ENCODE measurements at regions not wholly inside any gene's neighbourhood (a gene's known extent, or its start where the extent isn't known, plus 50 kb on each side); places are given as distances from the start of the nearest gene placed in this dataset.

DNA sequence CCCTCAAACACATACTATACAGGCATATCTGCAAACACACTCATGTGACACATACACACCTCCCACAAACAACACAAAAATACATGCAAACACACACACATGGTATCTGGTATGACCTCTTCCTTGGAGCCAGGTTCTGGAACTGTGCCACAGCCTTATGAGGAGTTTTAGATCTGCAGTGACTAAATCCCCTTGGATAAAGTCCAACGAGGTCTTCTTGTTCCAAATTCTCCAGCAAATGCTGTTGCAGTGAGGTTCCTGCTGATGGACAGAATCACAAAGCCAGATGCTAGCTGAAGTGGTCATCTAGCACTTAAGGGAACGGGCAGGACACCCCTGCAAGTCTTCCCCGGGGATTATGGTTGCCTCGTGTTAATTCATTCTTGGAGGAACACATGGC is 54.5 kb upstream of the DAPL1 start:
- no peak overlapping the region for H3K27ac ChIP-seq (ENCODE audit: low read length)
- H3K27me3 ChIP-seq (replicated peaks in 1 of 2; ENCODE audit: control insufficient read depth in 2 of 2, extremely low read depth in 1 of 2, insufficient read depth in 2 of 2, low read length in 1 of 2): peaks cover 0 to 8% of the 10 kb centered on the region in 2 experiments
- ChIA-PET CTCF (interaction anchor here (0.7 kb wide), 2 partner anchors 79 to 740 kb away, joined by 4 to 7 read pairs; no protein-coding TSS in a partner anchor), POLR2A (no interaction called here)
- WGBS (ENCODE audit: insufficient coverage): 54% methylated on average over 2 of the region's 4 CpGs
- ATAC-seq (replicated peaks in 1 of 4) (no peak), DNase-seq (no peak)
- Mint-ChIP-seq H3K4me1 (no peaks in the 10 kb centered on the region), H3K36me3 (no peaks in the 10 kb centered on the region), H3K27ac (no peak overlapping the region), H3K27me3 (peaks cover 8 to 11% of the 10 kb centered on the region in 2 donors), H3K4me3 (no peak overlapping the region), H3K9me3 (no peaks in the 10 kb centered on the region)
- no peaks in the 10 kb centered on the region for H3K36me3 ChIP-seq (ENCODE audit: control insufficient read depth in 2 of 2, extremely low read depth in 1 of 2, insufficient read depth in 1 of 2, low read length in 1 of 2)
- no peak overlapping the region for H3K4me3 ChIP-seq (ENCODE audit: control insufficient read depth in 1 of 2, extremely low read depth in 1 of 2, low read length in 1 of 2)
- no peaks in the 10 kb centered on the region for H3K9me3 ChIP-seq
- H3K4me1 ChIP-seq (ENCODE audit: control insufficient read depth in 1 of 2, extremely low read depth in 1 of 2, insufficient read depth in 2 of 2, low read length in 2 of 2): no peaks in the 10 kb centered on the region

DNA sequence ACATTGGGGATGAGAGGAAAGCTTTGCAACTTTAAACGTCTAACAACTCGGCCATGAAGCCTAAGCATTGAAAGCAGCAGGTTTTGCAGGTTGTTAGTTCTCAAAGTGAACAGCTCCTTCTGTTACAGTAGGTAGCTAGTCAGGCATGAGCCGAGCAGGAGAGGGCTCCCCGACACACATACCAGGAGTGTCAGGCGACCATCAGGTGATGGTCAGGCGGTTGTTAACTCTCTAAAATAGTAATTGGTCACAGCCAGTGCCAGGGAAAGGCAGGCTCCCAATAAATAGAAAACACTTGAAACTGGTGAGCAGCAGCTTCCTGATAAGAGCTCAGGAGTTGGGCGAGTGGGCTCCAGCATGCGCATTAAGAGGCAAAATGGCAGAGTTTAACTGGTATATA is 53.5 kb upstream of the DAPL1 start:
- Mint-ChIP-seq H3K4me1 (no peaks in the 10 kb centered on the region), H3K27ac (no peak overlapping the region), H3K4me3 (no peak overlapping the region), H3K27me3 (peaks cover 4 to 17% of the 10 kb centered on the region in 2 donors), H3K36me3 (no peaks in the 10 kb centered on the region), H3K9me3 (no peaks in the 10 kb centered on the region)
- ChIA-PET POLR2A (no interaction called here), CTCF (interaction anchor here in 1 of 2 donors (0.9 to 1.5 kb wide), 2 partner anchors 707 to 717 kb away, joined by 3 to 4 read pairs; no protein-coding TSS in a partner anchor)
- no peak overlapping the region for H3K27ac ChIP-seq (ENCODE audit: low read length)
- H3K36me3 ChIP-seq (ENCODE audit: control insufficient read depth in 2 of 2, extremely low read depth in 1 of 2, insufficient read depth in 1 of 2, low read length in 1 of 2): no peaks in the 10 kb centered on the region
- peaks cover 0 to 11% of the 10 kb centered on the region in 2 experiments for H3K27me3 ChIP-seq (replicated peaks in 1 of 2; ENCODE audit: control insufficient read depth in 2 of 2, extremely low read depth in 1 of 2, insufficient read depth in 2 of 2, low read length in 1 of 2)
- no peaks in the 10 kb centered on the region for H3K9me3 ChIP-seq
- DNase-seq (no peak), ATAC-seq (replicated peaks in 1 of 4) (no peak)
- no peaks in the 10 kb centered on the region for H3K4me1 ChIP-seq (ENCODE audit: control insufficient read depth in 1 of 2, extremely low read depth in 1 of 2, insufficient read depth in 2 of 2, low read length in 2 of 2)
- no peak overlapping the region for H3K4me3 ChIP-seq (ENCODE audit: control insufficient read depth in 1 of 2, extremely low read depth in 1 of 2, low read length in 1 of 2)
- WGBS (ENCODE audit: insufficient coverage): 82% methylated on average over 7 of the region's 8 CpGs

DNA sequence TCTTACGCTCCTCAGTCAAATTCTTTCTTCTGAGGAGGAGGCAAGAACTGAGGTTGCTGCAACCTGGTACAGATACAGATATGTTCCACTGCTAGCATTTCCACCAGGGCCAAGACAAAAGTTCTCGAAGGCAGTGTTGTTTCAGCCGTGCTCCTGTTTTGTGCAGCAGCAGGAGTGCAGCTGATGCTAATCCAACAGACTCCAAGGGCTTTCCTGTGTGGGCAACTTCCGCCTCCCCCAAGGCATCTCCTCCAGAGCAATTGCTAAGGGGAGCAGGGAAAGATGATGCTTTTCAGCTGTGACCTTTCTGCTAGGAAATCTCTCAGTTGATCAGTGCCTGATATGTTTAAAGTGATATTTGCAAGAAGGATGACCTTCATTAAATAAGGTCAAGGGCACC is 52.6 kb upstream of the DAPL1 start:
- ChIA-PET CTCF (interaction anchor here (0.6 to 2.2 kb wide), 3 partner anchors 11 to 708 kb away, joined by 3 to 11 read pairs (median 3); no protein-coding TSS in a partner anchor), POLR2A (interaction anchor here in 1 of 2 donors (0.6 kb wide), 1 partner anchor 291 kb away, joined by 3 read pairs; no protein-coding TSS in a partner anchor)
- no peak for DNase-seq
- no peaks in the 10 kb centered on the region for H3K36me3 ChIP-seq (ENCODE audit: control insufficient read depth in 2 of 2, extremely low read depth in 1 of 2, insufficient read depth in 1 of 2, low read length in 1 of 2)
- no peaks in the 10 kb centered on the region for H3K4me1 ChIP-seq (ENCODE audit: control insufficient read depth in 1 of 2, extremely low read depth in 1 of 2, insufficient read depth in 2 of 2, low read length in 2 of 2)
- no peak overlapping the region for H3K27ac Mint-ChIP-seq
- no peak overlapping the region for H3K4me3 ChIP-seq (ENCODE audit: control insufficient read depth in 1 of 2, extremely low read depth in 1 of 2, low read length in 1 of 2)
- no peaks in the 10 kb centered on the region for H3K9me3 Mint-ChIP-seq
- no peak for ATAC-seq (replicated peaks in 1 of 4)
- H3K4me3 Mint-ChIP-seq: no peak overlapping the region
- peaks cover 9 to 21% of the 10 kb centered on the region in 2 donors for H3K27me3 Mint-ChIP-seq
- peaks cover 0 to 11% of the 10 kb centered on the region in 2 experiments for H3K27me3 ChIP-seq (replicated peaks in 1 of 2; ENCODE audit: control insufficient read depth in 2 of 2, extremely low read depth in 1 of 2, insufficient read depth in 2 of 2, low read length in 1 of 2)
- H3K9me3 ChIP-seq: no peaks in the 10 kb centered on the region
- 88% methylated on average over 3 of the region's 4 CpGs for WGBS (ENCODE audit: insufficient coverage)
- no peaks in the 10 kb centered on the region for H3K4me1 Mint-ChIP-seq
- H3K36me3 Mint-ChIP-seq: no peaks in the 10 kb centered on the region
- no peak overlapping the region for H3K27ac ChIP-seq (ENCODE audit: low read length)

DNA sequence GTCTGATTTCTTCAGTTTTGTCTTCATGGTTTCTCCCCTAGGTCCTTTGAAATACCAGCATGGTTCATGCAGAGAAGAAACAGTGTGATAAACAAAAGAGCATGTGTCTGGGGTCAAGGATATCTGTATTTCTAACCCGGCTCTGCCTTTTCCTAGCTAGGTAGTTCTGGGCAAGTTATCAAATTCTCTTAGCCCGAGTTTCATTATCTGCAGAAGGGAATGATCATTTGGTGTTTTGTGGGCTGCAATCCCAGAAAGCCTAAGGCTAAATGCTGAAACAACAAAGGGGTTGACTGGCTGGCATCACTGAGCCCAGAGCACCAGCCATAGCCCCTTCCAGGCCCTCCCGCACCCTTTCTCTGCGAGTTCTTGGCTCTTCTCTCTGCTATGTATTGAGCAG is 51.7 kb upstream of the DAPL1 start:
- Histone ChIP-seq H3K27me3 (replicated peaks in 1 of 2; ENCODE audit: control insufficient read depth in 2 of 2, extremely low read depth in 1 of 2, insufficient read depth in 2 of 2, low read length in 1 of 2) (peaks cover 0 to 8% of the 10 kb centered on the region in 2 experiments), H3K9me3 (no peaks in the 10 kb centered on the region), H3K27ac (ENCODE audit: low read length) (no peak overlapping the region), H3K4me1 (ENCODE audit: control insufficient read depth in 1 of 2, extremely low read depth in 1 of 2, insufficient read depth in 2 of 2, low read length in 2 of 2) (no peaks in the 10 kb centered on the region), H3K36me3 (ENCODE audit: control insufficient read depth in 2 of 2, extremely low read depth in 1 of 2, insufficient read depth in 1 of 2, low read length in 1 of 2) (no peaks in the 10 kb centered on the region), H3K4me3 (ENCODE audit: control insufficient read depth in 1 of 2, extremely low read depth in 1 of 2, low read length in 1 of 2) (no peak overlapping the region)
- Mint-ChIP-seq H3K9me3 (no peaks in the 10 kb centered on the region), H3K27me3 (peaks cover 14 to 24% of the 10 kb centered on the region in 2 donors), H3K36me3 (no peaks in the 10 kb centered on the region), H3K4me1 (no peaks in the 10 kb centered on the region), H3K4me3 (no peak overlapping the region), H3K27ac (no peak overlapping the region)
- ChIA-PET POLR2A (interaction anchor here in 1 of 2 donors (0.7 kb wide), 2 partner anchors 214 to 1722 kb away, joined by 3 to 4 read pairs; no protein-coding TSS in a partner anchor), CTCF (interaction anchor here (0.5 to 2.9 kb wide), 4 partner anchors 10 to 1441 kb away, joined by 3 to 14 read pairs (median 7); no protein-coding TSS in a partner anchor)
- 20% methylated on average over 1 of the region's 4 CpGs for WGBS (ENCODE audit: insufficient coverage)
- ATAC-seq (replicated peaks in 1 of 4): no peak
- DNase-seq: no peak

DNA sequence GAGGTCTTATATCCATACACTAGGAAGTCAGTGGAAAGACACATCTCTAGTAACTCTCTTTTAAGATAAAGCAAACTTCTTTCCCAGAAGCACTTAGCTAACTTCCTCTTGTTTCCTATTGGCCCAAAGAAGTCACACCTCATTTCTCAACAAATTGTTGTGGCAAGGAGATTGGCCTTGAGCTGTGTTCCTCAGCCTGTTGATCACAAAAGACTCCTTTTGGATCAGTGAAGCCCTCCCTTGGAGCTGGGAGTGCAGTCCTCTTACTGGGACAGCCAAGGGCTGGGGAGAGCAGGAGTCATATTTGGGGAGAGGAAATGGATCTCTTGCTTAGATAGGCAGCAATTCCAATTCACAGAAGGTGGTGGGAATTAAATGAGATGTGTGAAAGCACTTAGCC is 51.2 kb upstream of the DAPL1 start:
- ATAC-seq (replicated peaks in 1 of 4) (no peak), DNase-seq (no peak)
- Mint-ChIP-seq H3K4me3 (no peak overlapping the region), H3K36me3 (no peaks in the 10 kb centered on the region), H3K27me3 (peaks cover 15 to 25% of the 10 kb centered on the region in 2 donors), H3K4me1 (no peaks in the 10 kb centered on the region), H3K27ac (no peak overlapping the region), H3K9me3 (no peaks in the 10 kb centered on the region)
- ChIA-PET POLR2A (no interaction called here), CTCF (interaction anchor here (2.2 to 3.3 kb wide), 3 partner anchors 10 to 721 kb away, joined by 11 to 57 read pairs (median 14); no protein-coding TSS in a partner anchor)
- H3K27me3 ChIP-seq (replicated peaks in 1 of 2; ENCODE audit: control insufficient read depth in 2 of 2, extremely low read depth in 1 of 2, insufficient read depth in 2 of 2, low read length in 1 of 2): peaks cover 0 to 8% of the 10 kb centered on the region in 2 experiments
- no peaks in the 10 kb centered on the region for H3K9me3 ChIP-seq
- no peaks in the 10 kb centered on the region for H3K4me1 ChIP-seq (ENCODE audit: control insufficient read depth in 1 of 2, extremely low read depth in 1 of 2, insufficient read depth in 2 of 2, low read length in 2 of 2)
- no peaks in the 10 kb centered on the region for H3K36me3 ChIP-seq (ENCODE audit: control insufficient read depth in 2 of 2, extremely low read depth in 1 of 2, insufficient read depth in 1 of 2, low read length in 1 of 2)
- H3K4me3 ChIP-seq (ENCODE audit: control insufficient read depth in 1 of 2, extremely low read depth in 1 of 2, low read length in 1 of 2): no peak overlapping the region
- H3K27ac ChIP-seq (ENCODE audit: low read length): no peak overlapping the region

DNA sequence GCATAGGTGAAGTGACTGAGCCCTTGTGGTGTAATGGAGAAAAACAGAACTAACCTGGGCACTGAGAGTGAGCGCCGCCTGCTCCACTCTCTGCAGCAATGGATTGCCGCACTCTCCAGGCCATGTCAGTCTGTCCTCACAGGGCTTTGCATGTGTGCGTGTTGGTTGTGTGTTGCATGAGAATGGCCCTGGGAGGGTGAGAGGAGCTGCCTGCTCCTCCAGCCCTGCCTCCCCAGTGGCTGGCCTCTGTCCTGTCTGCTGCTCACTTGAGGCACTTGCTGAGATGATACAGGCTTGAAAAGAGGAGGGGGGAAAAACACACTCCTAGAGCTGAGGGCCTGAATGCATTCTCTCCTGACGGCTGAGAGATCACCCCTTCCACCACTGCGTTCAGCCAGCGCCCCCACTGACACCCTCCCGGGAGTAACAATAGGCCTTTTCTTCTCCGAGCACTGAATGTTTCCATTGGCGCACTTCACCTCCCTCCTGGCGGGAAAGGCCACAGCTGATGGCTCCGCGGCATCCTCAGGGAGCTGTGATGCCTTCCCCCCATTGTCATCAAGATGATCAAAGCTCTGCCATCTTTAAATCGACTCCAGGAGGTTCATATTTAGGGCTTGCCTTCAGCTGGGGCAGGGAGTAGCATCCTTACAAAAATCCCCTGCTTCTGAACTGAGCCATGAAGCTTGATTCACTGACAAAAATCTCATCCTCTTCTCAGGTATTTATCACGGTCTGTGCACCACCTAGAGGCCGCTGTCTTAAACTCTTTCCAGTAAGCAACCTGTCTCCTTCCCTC is 49.9 kb upstream of the DAPL1 start:
- Mint-ChIP-seq H3K27me3 (peaks cover 19 to 30% of the 10 kb centered on the region in 2 donors), H3K4me3 (no peak overlapping the region), H3K27ac (no peak overlapping the region), H3K9me3 (no peaks in the 10 kb centered on the region), H3K4me1 (no peaks in the 10 kb centered on the region), H3K36me3 (no peaks in the 10 kb centered on the region)
- Histone ChIP-seq H3K36me3 (ENCODE audit: control insufficient read depth in 2 of 2, extremely low read depth in 1 of 2, insufficient read depth in 1 of 2, low read length in 1 of 2) (no peaks in the 10 kb centered on the region), H3K27ac (ENCODE audit: low read length) (no peak overlapping the region), H3K4me1 (ENCODE audit: control insufficient read depth in 1 of 2, extremely low read depth in 1 of 2, insufficient read depth in 2 of 2, low read length in 2 of 2) (no peaks in the 10 kb centered on the region), H3K27me3 (replicated peaks in 1 of 2; ENCODE audit: control insufficient read depth in 2 of 2, extremely low read depth in 1 of 2, insufficient read depth in 2 of 2, low read length in 1 of 2) (peaks cover 0 to 8% of the 10 kb centered on the region in 2 experiments), H3K4me3 (ENCODE audit: control insufficient read depth in 1 of 2, extremely low read depth in 1 of 2, low read length in 1 of 2) (no peak overlapping the region), H3K9me3 (no peaks in the 10 kb centered on the region)
- CTCF ChIA-PET: interaction anchor here (0.6 to 3.3 kb wide), 18 partner anchors 9 to 1481 kb away, joined by 3 to 57 read pairs (median 4); no protein-coding TSS in a partner anchor
- ATAC-seq (replicated peaks in 1 of 4): peak in 3 of 4 experiments; percentile 26 to 45 (median 43)
- POLR2A ChIA-PET: interaction anchor here (0.5 kb wide), 2 partner anchors 8 to 286 kb away, joined by 3 to 11 read pairs; no protein-coding TSS in a partner anchor
- WGBS (ENCODE audit: insufficient coverage): 43% methylated on average over 10 of the region's 16 CpGs
- DNase-seq: peak in 27 of 35 experiments; percentile 7 to 53 (median 27)

All from T-cell (primary cell).